GM21515 (cell line): ENCODE measurements at regions not wholly inside any gene's neighbourhood (a gene's known extent, or its start where the extent isn't known, plus 50 kb on each side); places are given as distances from the start of the nearest gene placed in this dataset.

ENCODE experiments used
- ATAC-seq: cut with Tn5 transposase; IDR thresholded peaks from one replicate; pipeline ENCODE4 v1.9.1; 2021; ENCODE audit not compliant: unreplicated experiment

DNA sequence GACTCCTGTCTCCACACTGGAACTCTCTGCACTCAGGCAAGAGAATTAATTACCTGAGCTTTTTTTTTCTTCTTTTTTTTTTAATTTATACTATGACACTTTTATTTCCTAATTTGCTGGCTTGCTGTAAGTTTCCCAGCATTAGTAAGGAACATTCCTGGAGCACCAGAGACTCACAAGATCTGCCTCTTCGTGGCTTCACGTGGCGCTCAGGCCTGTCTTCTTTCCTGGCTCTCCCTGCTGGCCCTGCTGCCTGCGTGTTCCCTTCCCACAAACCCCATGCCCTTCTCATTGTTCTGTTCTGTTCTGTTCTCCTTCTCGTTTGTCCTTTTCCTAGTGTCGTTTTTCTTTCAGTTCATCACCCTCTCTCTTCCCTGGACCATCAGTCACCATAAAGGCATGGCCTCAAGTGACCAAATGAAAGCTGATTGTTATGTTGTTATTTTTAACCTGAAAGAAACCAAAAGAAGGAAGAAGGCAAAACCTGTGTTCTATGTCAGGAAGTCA lies 591.6 kb upstream of the PFKP start:
- ATAC-seq, result no peak

GRCh38 chr10:2471811-2472210 lies 595.5 kb upstream of the PFKP start:
- no peak for ATAC-seq

GRCh38 chr10:2469802-2470201 lies 597.5 kb upstream of the PFKP start:
- ATAC-seq, result no peak

- ATAC-seq, result no peak
These were observed 602.9 kb upstream of the PFKP start for GRCh38 chr10:2464483-2464882.

DNA sequence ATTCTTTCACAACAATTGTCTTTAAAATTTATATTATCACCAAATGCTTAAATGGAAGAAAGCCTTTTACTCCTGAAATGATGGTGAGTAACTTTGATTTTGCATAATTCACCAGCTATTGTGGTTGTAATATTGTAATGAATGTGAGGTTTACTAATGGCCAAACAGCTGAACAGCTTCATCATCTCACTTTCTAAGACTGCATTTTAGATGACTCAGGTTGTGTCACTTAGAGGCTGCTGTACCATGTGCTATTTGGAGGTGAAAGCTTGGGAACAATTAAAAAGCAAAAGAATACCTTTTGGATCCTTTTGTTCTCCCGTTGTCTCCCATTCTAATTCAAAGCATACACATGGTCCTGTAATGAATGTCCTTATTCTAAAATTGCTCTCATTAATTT lies 604.0 kb upstream of the PFKP start:
- ATAC-seq, result no peak

DNA sequence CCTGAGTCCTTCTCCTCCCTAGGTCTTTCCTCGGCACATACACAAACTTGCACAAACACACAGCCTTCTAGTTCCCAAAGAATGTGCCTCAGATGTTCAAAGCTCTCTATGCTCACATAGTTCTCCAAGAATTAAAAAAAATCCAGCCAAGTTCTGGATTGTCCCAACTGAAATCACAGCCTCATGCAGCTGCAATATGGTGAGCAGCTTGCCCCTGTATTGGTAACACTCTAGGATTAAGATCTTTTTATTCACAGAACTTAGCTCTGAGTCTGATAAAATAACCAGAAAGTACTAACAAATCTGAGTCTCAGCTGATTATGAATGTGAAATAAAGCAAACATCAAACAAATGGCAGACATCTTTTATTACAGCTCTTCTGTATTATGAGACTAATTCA lies 604.8 kb upstream of the PFKP start:
- ATAC-seq, result no peak

GRCh38 chr10:2460812-2461211 lies 606.5 kb upstream of the PFKP start:
- ATAC-seq, result no peak

GRCh38 chr10:2459713-2460112 lies 607.6 kb upstream of the PFKP start:
- ATAC-seq, result no peak

GRCh38 chr10:2456834-2457233 lies 610.5 kb upstream of the PFKP start:
- no peak for ATAC-seq

DNA sequence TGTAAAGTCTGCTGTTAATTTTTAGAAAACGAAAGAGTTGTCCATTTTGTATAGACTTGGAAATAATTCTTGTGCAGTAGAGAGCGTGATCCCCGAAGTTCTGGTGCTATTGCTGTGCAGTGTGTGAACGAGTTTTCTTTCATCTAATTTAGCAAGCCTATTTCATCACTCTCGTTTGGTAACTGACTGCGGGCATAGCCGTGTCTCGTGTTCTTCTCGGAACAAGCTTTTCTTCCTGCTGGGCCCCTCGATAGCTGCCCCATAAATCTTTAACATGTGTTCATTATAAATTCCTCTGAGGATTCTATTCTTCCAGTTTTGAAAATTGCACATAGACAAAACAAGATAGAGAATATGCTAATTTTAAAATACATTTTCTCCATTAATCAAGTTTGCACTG lies 622.0 kb upstream of the PFKP start:
- ATAC-seq, result no peak

GRCh38 chr10:2439983-2440382 lies 627.4 kb upstream of the PFKP start:
- no peak for ATAC-seq

- ATAC-seq, result no peak
These were observed 628.3 kb upstream of the PFKP start for GRCh38 chr10:2439000-2439399.

DNA sequence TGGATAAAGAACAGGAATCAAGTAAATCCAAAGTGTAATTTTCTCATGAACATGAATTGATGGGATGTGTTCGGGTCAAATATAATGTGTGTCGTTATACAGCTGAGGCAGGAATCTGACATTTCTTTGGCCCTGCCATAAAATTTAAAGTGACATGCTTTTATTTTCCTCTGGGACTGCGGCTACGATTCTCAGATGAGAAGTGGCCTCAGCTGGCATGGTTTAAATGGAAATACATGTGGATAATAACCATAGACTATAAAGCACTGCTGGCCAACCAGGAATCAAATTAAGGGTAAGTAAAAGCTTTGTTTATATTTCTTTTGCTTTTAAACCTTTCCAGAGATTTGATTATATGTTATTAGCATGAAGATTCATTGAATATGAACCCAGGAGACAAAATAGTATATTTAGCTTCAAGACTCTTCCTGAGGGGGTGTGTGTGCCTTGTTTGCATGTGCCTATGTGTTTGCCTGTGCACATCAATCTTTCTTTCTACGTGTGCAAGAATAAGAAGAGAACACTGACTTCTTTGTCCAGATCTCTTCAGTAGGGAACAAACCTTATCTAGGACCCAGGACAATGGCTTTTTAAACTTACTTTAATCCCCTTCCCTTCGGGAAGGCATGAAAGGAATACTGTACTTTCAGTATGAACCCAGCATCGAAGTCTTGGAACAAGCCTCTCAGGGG lies 629.0 kb upstream of the PFKP start:
- ATAC-seq, result no peak

- no peak for ATAC-seq
These were observed 630.4 kb upstream of the PFKP start for GRCh38 chr10:2436933-2437332.

DNA sequence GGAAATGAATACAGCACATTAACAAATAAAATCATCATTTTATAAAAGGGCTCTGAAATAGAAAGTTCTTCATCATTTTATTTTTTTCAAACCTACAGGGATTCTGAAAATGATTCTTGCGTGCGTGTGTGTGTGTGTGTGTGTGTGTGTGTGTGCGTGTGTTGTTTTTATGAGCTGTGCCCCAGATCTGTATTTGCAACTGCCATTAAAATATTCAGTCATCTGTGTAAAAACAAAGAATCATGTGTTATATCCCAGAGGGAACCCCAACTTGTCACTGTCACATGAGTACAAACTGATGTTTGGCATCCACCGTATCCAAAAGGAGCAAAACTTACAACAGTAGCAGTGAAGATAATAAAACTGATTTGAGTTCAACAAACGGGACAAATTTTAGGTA lies 635.4 kb upstream of the PFKP start:
- no peak for ATAC-seq

GRCh38 chr10:2427412-2427811 lies 639.9 kb upstream of the PFKP start:
- no peak for ATAC-seq

GRCh38 chr10:2425320-2425719 lies 642.0 kb upstream of the PFKP start:
- ATAC-seq, result no peak

DNA sequence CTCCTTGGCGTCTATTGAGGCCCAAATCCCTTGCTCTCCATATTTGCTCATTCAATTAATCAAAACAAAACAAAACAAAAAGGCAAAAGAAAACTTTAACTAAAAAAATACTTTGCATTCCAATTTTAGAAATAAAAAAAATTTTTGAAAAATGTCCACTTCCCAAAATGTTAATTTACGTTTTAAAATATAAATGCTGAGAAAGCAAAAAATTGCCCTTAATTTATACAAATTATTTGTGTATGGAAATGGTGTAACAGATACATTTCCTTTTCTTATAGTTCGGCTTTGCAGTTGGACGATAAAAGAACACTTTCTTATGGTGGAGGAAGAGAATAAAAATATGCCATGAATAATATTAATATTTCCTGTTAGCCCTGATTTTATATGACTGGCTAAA lies 652.8 kb upstream of the PFKP start:
- no peak for ATAC-seq

DNA sequence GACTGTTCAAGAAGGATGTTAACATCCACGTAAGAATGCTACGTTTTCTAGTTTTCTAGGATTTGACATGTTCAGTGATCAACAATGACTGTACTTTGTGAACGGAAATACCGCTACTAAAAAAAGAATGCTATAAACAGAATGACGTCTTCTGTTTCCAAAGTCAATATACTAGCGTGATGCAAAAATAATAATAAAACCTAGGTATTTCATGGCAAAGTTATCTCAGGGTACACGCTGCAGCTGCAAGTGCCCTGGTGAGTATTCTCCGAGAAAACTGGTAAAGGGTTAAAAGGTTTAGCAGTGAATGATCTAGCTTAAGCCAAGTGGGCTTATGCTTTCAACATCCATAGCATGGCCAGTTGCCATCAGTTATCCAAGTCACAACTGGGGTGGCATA lies 653.3 kb upstream of the PFKP start:
- ATAC-seq, result no peak

DNA sequence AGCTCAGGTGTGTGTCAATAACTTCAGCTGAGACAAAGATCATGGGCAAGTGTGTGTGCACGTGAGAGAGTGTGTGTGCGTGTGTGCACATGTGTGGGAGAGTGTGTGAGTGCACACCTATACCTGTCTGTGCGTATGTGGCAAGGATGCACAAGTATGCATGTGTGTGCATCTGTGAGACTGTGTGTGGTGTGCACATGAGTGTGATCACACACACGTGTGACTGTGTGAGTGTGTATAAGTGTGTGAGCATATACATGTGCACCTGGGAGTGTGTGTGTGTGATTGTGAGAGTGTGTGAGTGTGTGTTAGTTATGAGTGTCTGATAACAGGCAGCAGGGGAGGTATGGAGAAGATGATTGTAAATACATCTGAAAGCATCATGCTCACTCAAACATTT lies 657.3 kb upstream of the PFKP start:
- no peak for ATAC-seq

GRCh38 chr10:2401459-2401858 lies 664.1 kb upstream of the ADARB2 start:
- no peak for ATAC-seq

GRCh38 chr10:2399482-2399881 lies 662.2 kb upstream of the ADARB2 start:
- no peak for ATAC-seq

DNA sequence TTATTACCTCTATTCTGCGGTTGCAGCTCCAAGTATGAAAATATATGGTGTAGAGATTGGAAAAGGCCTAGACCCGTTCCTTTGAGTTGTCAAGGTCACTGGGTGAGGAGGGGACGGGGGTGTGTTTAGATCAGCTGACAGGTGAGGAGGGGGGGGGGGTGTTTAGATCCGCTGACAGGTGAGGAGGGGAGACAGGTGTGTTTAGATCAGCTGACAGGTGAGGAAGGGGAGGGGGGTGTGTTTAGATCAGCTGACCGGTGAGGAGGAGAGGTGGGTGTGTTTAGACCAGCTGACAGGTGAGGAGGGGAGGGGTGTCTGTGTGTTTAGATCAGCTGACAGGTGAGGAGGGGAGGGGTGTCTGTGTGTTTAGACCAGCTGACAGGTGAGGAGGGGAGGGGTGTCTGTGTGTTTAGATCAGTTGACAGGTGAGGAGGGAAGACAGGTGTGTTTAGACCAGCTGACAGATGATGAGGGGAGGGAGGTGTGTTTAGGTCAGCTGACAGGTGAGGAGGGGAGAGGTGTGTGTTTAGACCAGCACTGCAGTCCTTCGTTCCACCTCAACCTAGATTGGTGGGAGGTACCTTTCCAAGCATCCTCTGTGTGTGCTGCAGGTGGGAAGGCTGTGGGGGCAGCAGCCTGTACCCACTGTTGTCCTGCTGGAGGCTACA lies 655.0 kb upstream of the ADARB2 start:
- no peak for ATAC-seq
